ENCODE measurements at regions not wholly inside any gene's neighbourhood (a gene's known extent, or its start where the extent isn't known, plus 50 kb on each side); places are given as distances from the start of the nearest gene placed in this dataset.

GRCh38 chr4:157564771-157565170 is 344.2 kb downstream of the GRIA2 start:
- POLR2A ChIA-PET, result no interaction called here
- DNase-seq (ENCODE audit: extremely low spot score), result no peak
- CTCF ChIA-PET, result interaction anchor here (0.8 kb wide), 1 partner anchor 9 kb away, joined by 3 read pairs; no protein-coding TSS in a partner anchor
- TF ChIP-seq FOXA1 (IDR thresholded peaks at IDR 0.05) (no peak), TARDBP (IDR thresholded peaks at IDR 0.05) (no peak), ARNT (IDR thresholded peaks at IDR 0.05) (no peak), FOXK2 (IDR thresholded peaks at IDR 0.05) (no peak)

- POLR2A ChIA-PET, result no interaction called here
These were observed 343.7 kb downstream of the GRIA2 start for GRCh38 chr4:157564218-157564617.

GRCh38 chr4:157558016-157558415 is 337.5 kb downstream of the GRIA2 start:
- ChIA-PET POLR2A (no interaction called here), CTCF (no interaction called here)
- TF ChIP-seq PKNOX1 (IDR thresholded peaks at IDR 0.05) (no peak), SUZ12 (IDR thresholded peaks at IDR 0.05) (no peak), TARDBP (IDR thresholded peaks at IDR 0.05) (no peak)
- no peak for DNase-seq (ENCODE audit: extremely low spot score)

More at GRCh38 chr4:157564218-157564617, 343.7 kb downstream of the GRIA2 start:
- CTCF ChIA-PET, result interaction anchor here (0.8 kb wide), 1 partner anchor 9 kb away, joined by 3 read pairs; no protein-coding TSS in a partner anchor
- DNase-seq (ENCODE audit: extremely low spot score), result no peak
- no peak for TF ChIP-seq PKNOX1 (IDR thresholded peaks at IDR 0.05)
- no peak for TF ChIP-seq LEF1 (IDR thresholded peaks at IDR 0.05; ENCODE audit: borderline replicate concordance)
- TF ChIP-seq BHLHE40 (IDR thresholded peaks at IDR 0.05; ENCODE audit: borderline replicate concordance), result no peak
- TF ChIP-seq SUZ12 (IDR thresholded peaks at IDR 0.05), result no peak
- no peak for TF ChIP-seq HDGF (IDR thresholded peaks at IDR 0.05; ENCODE audit: borderline replicate concordance)
- TF ChIP-seq SP1 (IDR thresholded peaks at IDR 0.05), result no peak
- TF ChIP-seq CTBP1 (IDR thresholded peaks at IDR 0.05; ENCODE audit: borderline replicate concordance), result no peak
- no peak for TF ChIP-seq FOXA1 (IDR thresholded peaks at IDR 0.05)
- TF ChIP-seq L3MBTL2 (conservative IDR thresholded peaks at IDR 0.05), result no peak
- TF ChIP-seq ELF4 (IDR thresholded peaks at IDR 0.05), result no peak
- TF ChIP-seq TARDBP (IDR thresholded peaks at IDR 0.05), result no peak
- no peak for TF ChIP-seq ZNF384 (IDR thresholded peaks at IDR 0.05)
- TF ChIP-seq FOXM1 (IDR thresholded peaks at IDR 0.05; ENCODE audit: borderline replicate concordance), result no peak
- no peak for TF ChIP-seq FOXK2 (IDR thresholded peaks at IDR 0.05)
- TF ChIP-seq NFRKB (IDR thresholded peaks at IDR 0.05), result no peak
- no peak for TF ChIP-seq ARNT (IDR thresholded peaks at IDR 0.05)

GRCh38 chr4:157550028-157550427 is 329.5 kb downstream of the GRIA2 start:
- POLR2A ChIA-PET, result no interaction called here
- CTCF ChIA-PET, result no interaction called here
- no peak for TF ChIP-seq HDGF (IDR thresholded peaks at IDR 0.05; ENCODE audit: borderline replicate concordance)
- peak; percentile 68 for TF ChIP-seq PKNOX1 (IDR thresholded peaks at IDR 0.05)
- DNase-seq (ENCODE audit: extremely low spot score), result no peak

GRCh38 chr4:157527954-157528353 is 307.4 kb downstream of the GRIA2 start:
- no peak for DNase-seq (ENCODE audit: extremely low spot score)
- POLR2A ChIA-PET, result no interaction called here
- TF ChIP-seq FOXA1 (IDR thresholded peaks at IDR 0.05) (no peak), ZNF384 (IDR thresholded peaks at IDR 0.05) (no peak), FOXK2 (IDR thresholded peaks at IDR 0.05) (no peak), TARDBP (IDR thresholded peaks at IDR 0.05) (no peak), ELF4 (IDR thresholded peaks at IDR 0.05) (no peak), FOXM1 (IDR thresholded peaks at IDR 0.05; ENCODE audit: borderline replicate concordance) (no peak), L3MBTL2 (conservative IDR thresholded peaks at IDR 0.05) (no peak), CTBP1 (IDR thresholded peaks at IDR 0.05; ENCODE audit: borderline replicate concordance) (no peak), HDGF (IDR thresholded peaks at IDR 0.05; ENCODE audit: borderline replicate concordance) (no peak)
- CTCF ChIA-PET, result no interaction called here

- TF ChIP-seq CTBP1 (IDR thresholded peaks at IDR 0.05; ENCODE audit: borderline replicate concordance) (no peak), PKNOX1 (IDR thresholded peaks at IDR 0.05) (no peak), TARDBP (IDR thresholded peaks at IDR 0.05) (no peak), SP1 (IDR thresholded peaks at IDR 0.05) (no peak), LEF1 (IDR thresholded peaks at IDR 0.05; ENCODE audit: borderline replicate concordance) (no peak)
- no peak for DNase-seq (ENCODE audit: extremely low spot score)
- ChIA-PET POLR2A (no interaction called here), CTCF (no interaction called here)
These were observed 301.4 kb downstream of the GRIA2 start for GRCh38 chr4:157521906-157522305.

- DNase-seq (ENCODE audit: extremely low spot score), result peak; percentile 38
- CTCF ChIA-PET, result no interaction called here
- POLR2A ChIA-PET, result no interaction called here
- no peak for TF ChIP-seq FOXA1 (IDR thresholded peaks at IDR 0.05)
- TF ChIP-seq L3MBTL2 (conservative IDR thresholded peaks at IDR 0.05), result no peak
- TF ChIP-seq TARDBP (IDR thresholded peaks at IDR 0.05), result no peak
- TF ChIP-seq ELF4 (IDR thresholded peaks at IDR 0.05), result no peak
- TF ChIP-seq HDGF (IDR thresholded peaks at IDR 0.05; ENCODE audit: borderline replicate concordance), result no peak
- no peak for TF ChIP-seq FOXM1 (IDR thresholded peaks at IDR 0.05; ENCODE audit: borderline replicate concordance)
- no peak for TF ChIP-seq SUZ12 (IDR thresholded peaks at IDR 0.05)
- no peak for TF ChIP-seq BHLHE40 (IDR thresholded peaks at IDR 0.05; ENCODE audit: borderline replicate concordance)
- TF ChIP-seq NFRKB (IDR thresholded peaks at IDR 0.05), result no peak
These were observed 294.2 kb downstream of the GRIA2 start for GRCh38 chr4:157514711-157515110.
